Mucosa of descending colon (tissue), 3 donors: ENCODE measurements at regions not wholly inside any gene's neighbourhood (a gene's known extent, or its start where the extent isn't known, plus 50 kb on each side); places are given as distances from the start of the nearest gene placed in this dataset.

Experiments used
- ATAC-seq: fragments of 200-7000 bp; cut with Tn5 transposase; one replicate; pipeline ENCODE4 v1.9.1; 2020; ENCODE audit warnings: mild to moderate bottlenecking, moderate library complexity
- DNase-seq, 3 donors: peaks; one replicate each; pipeline ENCODE4 v3.0.0-alpha.2; 2020
- H3K36me3 ChIP-seq: fragments of 200-600 bp; one replicate; pipeline ENCODE4 v1.8.0; 2021; ENCODE audit warnings: low read depth, mild to moderate bottlenecking
- H3K4me1 ChIP-seq: fragments of 200-600 bp; one replicate; pipeline ENCODE4 v1.8.0; 2021; ENCODE audit warnings: low read depth, mild to moderate bottlenecking
- H3K4me3 ChIP-seq: fragments of 200-600 bp; one replicate; pipeline ENCODE4 v1.8.0; 2021; ENCODE audit warnings: mild to moderate bottlenecking
- H3K9me3 ChIP-seq: fragments of 200-600 bp; one replicate; pipeline ENCODE4 v1.8.0; 2021; ENCODE audit warnings: mild to moderate bottlenecking
- CTCF ChIP-seq: fragments of 200-600 bp; IDR thresholded peaks from one replicate; pipeline ENCODE4 v1.8.0; 2022; ENCODE audit warnings: antibody characterized with exemption, mild to moderate bottlenecking
- intact Hi-C, 2 donors: fragments of 100-400 bp; cut with DNase I in 1 of 2; cut with micrococcal nuclease in 1 of 2; formaldehyde crosslinking; loops; one replicate each; pipeline versions ENCODE4 v1.11.0 to v1.11.1; 2022; cut with DNase I, micrococcal nuclease
- donor health status: DM: no; HTN: no; CAD: no; lungs with moderate emphysema.
- donor health status: DM: no; HTN: no; CAD: no.
- donor health status: DM: no; HTN: yes; CAD: no.

GRCh38 chr6:22668717-22669116 is 99.4 kb downstream of the HDGFL1 start:
- DNase-seq: no peak
- TF ChIP-seq CTCF: no peak
- intact Hi-C loops: loop anchor here in 1 of 2 donors (2.0 kb wide), 1 partner anchor 68 kb away; no protein-coding TSS in a partner anchor
- ATAC-seq: no peak
- Histone ChIP-seq H3K36me3 (no peaks in the 10 kb centered on the region), H3K4me1 (no peaks in the 10 kb centered on the region), H3K9me3 (no peaks in the 10 kb centered on the region), H3K4me3 (no peak overlapping the region)

GRCh38 chr6:22670605-22671004 is 101.2 kb downstream of the HDGFL1 start:
- ATAC-seq: no peak

GRCh38 chr6:22673474-22673873 is 104.1 kb downstream of the HDGFL1 start:
- no peak for ATAC-seq
- Histone ChIP-seq H3K9me3 (no peaks in the 10 kb centered on the region), H3K4me1 (no peaks in the 10 kb centered on the region), H3K4me3 (no peak overlapping the region), H3K36me3 (no peaks in the 10 kb centered on the region)
- DNase-seq: no peak
- no peak for TF ChIP-seq CTCF
- intact Hi-C loops: no loop called here

More at GRCh38 chr6:22670605-22671004, 101.2 kb downstream of the HDGFL1 start:
- H3K9me3 ChIP-seq: no peaks in the 10 kb centered on the region
- intact Hi-C loops: no loop called here
- DNase-seq: no peak
- TF ChIP-seq CTCF: no peak
- H3K4me1 ChIP-seq: no peaks in the 10 kb centered on the region
- H3K4me3 ChIP-seq: no peak overlapping the region
- H3K36me3 ChIP-seq: no peaks in the 10 kb centered on the region

GRCh38 chr6:22680950-22681349 is 111.6 kb downstream of the HDGFL1 start:
- no peak for DNase-seq
- Histone ChIP-seq H3K4me1 (no peaks in the 10 kb centered on the region), H3K9me3 (no peaks in the 10 kb centered on the region), H3K36me3 (no peaks in the 10 kb centered on the region), H3K4me3 (no peak overlapping the region)
- intact Hi-C loops: no loop called here
- TF ChIP-seq CTCF: no peak
- no peak for ATAC-seq

GRCh38 chr6:22681761-22682160 is 112.4 kb downstream of the HDGFL1 start:
- no peak for TF ChIP-seq CTCF
- Histone ChIP-seq H3K36me3 (no peaks in the 10 kb centered on the region), H3K4me3 (no peak overlapping the region), H3K9me3 (no peaks in the 10 kb centered on the region), H3K4me1 (no peaks in the 10 kb centered on the region)
- no peak for DNase-seq
- intact Hi-C loops: no loop called here
- ATAC-seq: no peak

- Histone ChIP-seq H3K36me3 (no peaks in the 10 kb centered on the region), H3K4me1 (no peaks in the 10 kb centered on the region), H3K4me3 (no peak overlapping the region), H3K9me3 (no peaks in the 10 kb centered on the region)
- intact Hi-C loops: no loop called here
- ATAC-seq (no peak), DNase-seq (no peak)
- no peak for TF ChIP-seq CTCF
These were observed 113.6 kb downstream of the HDGFL1 start for GRCh38 chr6:22682979-22683378.
